Stomach (tissue), 8 donors: ENCODE measurements at regions not wholly inside any gene's neighbourhood (a gene's known extent, or its start where the extent isn't known, plus 50 kb on each side); places are given as distances from the start of the nearest gene placed in this dataset.
A peak's percentile ranks its signal among the peaks of the same experiment; 100 is the strongest.

Experiments
- DNase-seq, 2 donors: peaks; one replicate each; pipeline versions ENCODE4 v3.0.0 to v3.0.0-alpha.2; 2013 to 2019
- H3K27ac ChIP-seq, 5 donors: fragments of 200-600 bp in 4 of 5; sonication (generic) in 4 of 5; one replicate each; pipeline ENCODE4 v1.5.1; 2013 to 2019; ENCODE audit warnings: mild to moderate bottlenecking in 1 of 5, moderate library complexity in 1 of 5
- H3K27me3 ChIP-seq, 3 donors: fragments of 200-600 bp; sonication (generic); one replicate each; pipeline ENCODE4 v1.5.1; 2017 to 2019; ENCODE audit warnings: mixed run types in 1 of 3
- H3K36me3 ChIP-seq, 4 donors: fragments of 200-600 bp; sonication (generic); 1 replicate in 3 of 4; 2 replicates in 1 of 4; pipeline ENCODE4 v1.5.1; 2016 to 2019
- H3K4me1 ChIP-seq, 4 donors: fragments of 200-600 bp; sonication (generic); one replicate each; pipeline ENCODE4 v1.5.1; 2016 to 2019
- H3K4me3 ChIP-seq, 4 donors: fragments of 200-600 bp; sonication (generic) in 3 of 4; one replicate each; pipeline ENCODE4 v1.5.1; 2016 to 2019; ENCODE audit warnings: mild to moderate bottlenecking in 1 of 4
- H3K9me3 ChIP-seq, 4 donors: fragments of 200-600 bp; sonication (generic); one replicate each; pipeline ENCODE4 v1.5.1; 2016 to 2019
- EP300 ChIP-seq: sonication (generic); formaldehyde crosslinking; IDR thresholded peaks from one replicate; pipeline ENCODE4 v1.6.1; 2017; ENCODE audit warnings: antibody characterized with exemption
- POLR2A ChIP-seq, 4 donors: fragments of 450-650 bp; IDR thresholded peaks; one replicate each; pipeline ENCODE4 v1.6.1; 2016; ENCODE audit warnings: antibody characterized with exemption in 4 of 4, control low read depth in 2 of 4, mild to moderate bottlenecking in 1 of 4, moderate library complexity in 1 of 4
- POLR2AphosphoS5 ChIP-seq, 3 donors: sonication (generic); formaldehyde crosslinking; IDR thresholded peaks; one replicate each; pipeline ENCODE4 v1.6.1; 2016; ENCODE audit warnings: antibody characterized with exemption in 3 of 3
- WGBS, 5 donors: extraction: QIAGEN DNeasy Blood & Tissue Kit in 3 of 5; methylation state at CpG; one replicate each; pipeline versions ENCODE4 v1.1.5 to v1.1.7; 2013 to 2018; 5-methylcytosine and 5-hydroxymethylcytosine counted together
- intact Hi-C: fragments of 100-400 bp; cut with DNase I; formaldehyde crosslinking; loops from one replicate; pipeline ENCODE4 v1.15.1; 2023; ENCODE audit warnings: low total_unique reads
- TF ChIP-seq, protein P1 (sequence below), 7 experiments: fragments of 450-650 bp in 4 of 7; fragments of 200-600 bp in 3 of 7; sonication (generic) in 3 of 7; IDR thresholded peaks; one replicate each; pipeline ENCODE4 v1.5.1; 2016 to 2019; ENCODE audit warnings: antibody characterized with exemption in 7 of 7, control low read depth in 2 of 7, mild to moderate bottlenecking in 1 of 7
- donor health status: healthy with polysubstance abuse.
- donor health status: Bipolar disorder and iron deficiency.
- donor health status: healthy.

DNA sequence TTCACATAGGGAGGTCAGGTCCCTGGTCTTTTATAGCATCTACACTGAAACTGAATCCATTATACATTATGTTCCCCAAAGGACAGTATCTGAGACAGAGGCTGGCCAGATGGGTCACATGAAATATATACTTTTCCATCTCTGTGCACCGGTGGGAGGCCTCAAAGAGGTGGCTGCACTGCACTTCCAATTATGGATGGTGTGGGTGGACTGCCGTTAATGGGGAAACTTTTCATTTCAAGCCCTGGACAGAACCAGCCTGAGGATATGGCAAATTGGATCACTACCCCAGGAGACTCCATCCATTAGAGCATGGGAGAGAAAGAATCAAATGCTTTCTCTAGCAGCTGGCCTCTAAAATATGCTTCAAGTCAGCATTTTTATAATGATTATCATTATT lies 280.5 kb upstream of the OPRM1 start:
- no peak for DNase-seq
- no peak for TF ChIP-seq POLR2A (IDR thresholded peaks at IDR 0.05)
- TF ChIP-seq POLR2AphosphoS5 (IDR thresholded peaks at IDR 0.05): no peak
- Histone ChIP-seq H3K4me1 (no peaks in the 10 kb centered on the region), H3K27me3 (no peaks in the 10 kb centered on the region), H3K36me3 (no peaks in the 10 kb centered on the region), H3K4me3 (no peak overlapping the region), H3K9me3 (no peaks in the 10 kb centered on the region), H3K27ac (no peak overlapping the region)
- intact Hi-C loops: no loop called here
- WGBS, 5 donors: 68 to 90% (median 81%) methylated on average over 2 of the region's 2 CpGs

DNA sequence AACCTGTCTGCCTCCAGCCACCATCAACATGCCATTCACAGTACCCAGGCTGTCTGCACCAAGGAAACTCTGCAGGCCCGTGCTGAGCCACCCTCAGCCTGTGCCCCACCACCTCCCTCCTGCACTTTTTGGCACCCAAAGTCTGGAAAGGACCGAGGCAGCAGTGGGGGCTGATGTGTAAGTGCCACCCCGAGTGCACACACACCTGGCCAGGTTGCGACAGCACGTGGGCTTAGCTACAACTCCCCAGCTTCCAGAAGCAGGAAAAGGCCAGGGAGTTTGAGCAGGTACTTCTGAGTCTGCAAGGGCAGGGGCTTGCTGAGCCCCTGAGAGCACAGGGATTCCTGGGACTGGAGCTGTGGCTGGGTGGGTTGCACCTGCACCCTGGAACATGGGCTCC lies 303.3 kb upstream of the OPRM1 start:
- Histone ChIP-seq H3K4me1 (no peaks in the 10 kb centered on the region), H3K9me3 (peaks cover 0 to 18% (median 7%) of the 10 kb centered on the region in 4 donors), H3K27ac (no peak overlapping the region), H3K36me3 (no peaks in the 10 kb centered on the region), H3K27me3 (no peaks in the 10 kb centered on the region), H3K4me3 (no peak overlapping the region)
- 73 to 91% (median 80%) methylated on average over 3 to 5 of the region's 5 CpGs for WGBS, 5 donors
- no peak for DNase-seq
- intact Hi-C loops: no loop called here
- no peak for TF ChIP-seq POLR2AphosphoS5 (IDR thresholded peaks at IDR 0.05)
- TF ChIP-seq POLR2A (IDR thresholded peaks at IDR 0.05): no peak
- no peak for TF ChIP-seq EP300
- TF ChIP-seq, protein P1, sequence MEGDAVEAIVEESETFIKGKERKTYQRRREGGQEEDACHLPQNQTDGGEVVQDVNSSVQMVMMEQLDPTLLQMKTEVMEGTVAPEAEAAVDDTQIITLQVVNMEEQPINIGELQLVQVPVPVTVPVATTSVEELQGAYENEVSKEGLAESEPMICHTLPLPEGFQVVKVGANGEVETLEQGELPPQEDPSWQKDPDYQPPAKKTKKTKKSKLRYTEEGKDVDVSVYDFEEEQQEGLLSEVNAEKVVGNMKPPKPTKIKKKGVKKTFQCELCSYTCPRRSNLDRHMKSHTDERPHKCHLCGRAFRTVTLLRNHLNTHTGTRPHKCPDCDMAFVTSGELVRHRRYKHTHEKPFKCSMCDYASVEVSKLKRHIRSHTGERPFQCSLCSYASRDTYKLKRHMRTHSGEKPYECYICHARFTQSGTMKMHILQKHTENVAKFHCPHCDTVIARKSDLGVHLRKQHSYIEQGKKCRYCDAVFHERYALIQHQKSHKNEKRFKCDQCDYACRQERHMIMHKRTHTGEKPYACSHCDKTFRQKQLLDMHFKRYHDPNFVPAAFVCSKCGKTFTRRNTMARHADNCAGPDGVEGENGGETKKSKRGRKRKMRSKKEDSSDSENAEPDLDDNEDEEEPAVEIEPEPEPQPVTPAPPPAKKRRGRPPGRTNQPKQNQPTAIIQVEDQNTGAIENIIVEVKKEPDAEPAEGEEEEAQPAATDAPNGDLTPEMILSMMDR (IDR thresholded peaks at IDR 0.05): no peak

DNA sequence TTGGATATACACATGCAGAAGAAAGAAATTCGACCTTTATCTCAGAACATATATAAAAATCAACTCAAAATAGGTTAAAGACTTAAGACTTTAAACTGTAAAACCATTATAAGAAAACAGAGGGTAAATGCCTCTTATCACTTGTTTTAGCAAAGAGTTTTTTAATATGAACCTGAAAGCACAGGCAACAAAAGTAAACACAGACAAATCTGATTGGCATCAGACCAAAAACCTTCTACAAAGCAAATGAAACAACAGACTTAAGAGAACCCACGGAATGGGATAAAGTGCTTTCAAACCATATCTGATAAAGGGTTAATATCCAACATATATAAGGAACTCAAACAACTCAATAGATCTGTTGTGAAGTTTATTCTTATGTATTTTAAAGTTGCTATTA lies 309.9 kb upstream of the OPRM1 start:
- DNase-seq: peak in 1 of 2 donors; percentile 61
- Histone ChIP-seq H3K4me1 (no peaks in the 10 kb centered on the region), H3K9me3 (peaks cover 0 to 4% (median 0%) of the 10 kb centered on the region in 4 donors), H3K27me3 (no peaks in the 10 kb centered on the region), H3K27ac (no peak overlapping the region), H3K36me3 (no peaks in the 10 kb centered on the region), H3K4me3 (no peak overlapping the region)
- WGBS, 5 donors: 10 to 29% (median 15%) methylated on average over 2 of the region's 2 CpGs
- intact Hi-C loops: no loop called here
- TF ChIP-seq POLR2AphosphoS5 (IDR thresholded peaks at IDR 0.05) (no peak), EP300 (no peak), POLR2A (IDR thresholded peaks at IDR 0.05) (no peak)
- TF ChIP-seq, protein P1 (IDR thresholded peaks at IDR 0.05): no peak

DNA sequence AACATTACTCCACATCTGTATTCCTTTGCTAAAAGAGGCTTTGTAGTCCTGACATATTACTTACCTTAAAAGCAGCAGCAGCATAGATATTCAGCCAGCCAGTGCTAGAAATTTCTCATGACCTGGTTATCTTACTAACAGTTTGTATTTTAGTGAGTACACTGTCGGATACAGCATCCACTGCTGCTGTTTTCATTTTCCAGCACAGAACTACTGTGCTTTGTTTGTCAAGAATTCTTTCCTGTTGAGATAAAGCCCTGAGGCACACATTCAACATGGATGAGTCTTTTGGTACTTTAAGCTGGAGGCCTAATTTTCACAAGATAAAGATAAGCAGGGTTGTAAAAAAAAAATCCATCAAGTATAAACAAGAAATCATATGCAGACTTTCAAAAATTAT lies 311.2 kb upstream of the OPRM1 start:
- no peak overlapping the region for H3K4me3 ChIP-seq
- no peaks in the 10 kb centered on the region for H3K36me3 ChIP-seq
- WGBS, 5 donors: 17 to 36% (median 21%) methylated on average over 1 of the region's 1 CpG
- no peak overlapping the region for H3K27ac ChIP-seq
- no peaks in the 10 kb centered on the region for H3K4me1 ChIP-seq
- H3K27me3 ChIP-seq: no peaks in the 10 kb centered on the region
- peaks cover 0 to 4% (median 0%) of the 10 kb centered on the region in 4 donors for H3K9me3 ChIP-seq
- peak in 1 of 2 donors; percentile 4 for DNase-seq
- intact Hi-C loops: no loop called here
- no peak for TF ChIP-seq POLR2A (IDR thresholded peaks at IDR 0.05)
- no peak for TF ChIP-seq EP300
- no peak for TF ChIP-seq POLR2AphosphoS5 (IDR thresholded peaks at IDR 0.05)
- TF ChIP-seq, protein P1 (IDR thresholded peaks at IDR 0.05): no peak

DNA sequence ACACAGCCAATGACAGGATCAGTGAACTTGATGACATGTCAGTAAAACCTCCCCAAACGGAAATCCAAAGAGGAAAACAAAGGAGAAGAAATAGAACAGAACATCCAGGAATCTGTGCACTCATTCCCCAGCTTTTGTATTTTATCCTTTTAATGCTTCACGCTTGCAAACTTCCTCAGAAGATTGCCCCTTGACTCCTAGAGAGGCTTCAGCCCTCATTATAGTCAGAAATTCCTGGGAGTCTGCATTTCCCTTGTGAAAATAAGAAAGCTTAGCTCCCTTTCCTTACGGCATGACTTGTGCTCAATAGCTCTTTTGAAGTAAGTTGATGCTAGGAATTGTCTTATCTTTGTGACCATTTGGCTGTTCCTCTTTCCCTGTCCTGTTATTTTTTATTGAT lies 313.6 kb upstream of the OPRM1 start:
- Histone ChIP-seq H3K4me1 (no peaks in the 10 kb centered on the region), H3K27ac (no peak overlapping the region), H3K27me3 (no peaks in the 10 kb centered on the region), H3K9me3 (peaks cover 0 to 5% (median 0%) of the 10 kb centered on the region in 4 donors), H3K4me3 (no peak overlapping the region), H3K36me3 (no peaks in the 10 kb centered on the region)
- intact Hi-C loops: no loop called here
- 46 to 69% (median 59%) methylated on average over 3 of the region's 3 CpGs for WGBS, 5 donors
- TF ChIP-seq EP300: no peak
- DNase-seq: no peak
